HepG2 (cell line): ENCODE measurements at regions not wholly inside any gene's neighbourhood (a gene's known extent, or its start where the extent isn't known, plus 50 kb on each side); places are given as distances from the start of the nearest gene placed in this dataset.

Experiments
- ADNP ChIP-seq: sonication (generic); formaldehyde crosslinking; IDR thresholded peaks from 2 replicates; pipeline ENCODE4 v1.4.0; 2020; ENCODE audit warnings: missing genetic modification reagents
- CTCF ChIP-seq: sonication (generic); formaldehyde crosslinking; IDR thresholded peaks from 2 replicates; pipeline ENCODE4 v1.5.0; 2020; ENCODE audit warnings: mild to moderate bottlenecking, missing genetic modification reagents, moderate library complexity
- NR2C2 ChIP-seq: sonication (generic); formaldehyde crosslinking; IDR thresholded peaks from 2 replicates; pipeline ENCODE4 v1.4.0; 2020; ENCODE audit warnings: missing genetic modification reagents, mild to moderate bottlenecking, moderate library complexity, borderline replicate concordance
- ZNF609 ChIP-seq: sonication (generic); formaldehyde crosslinking; IDR thresholded peaks from 2 replicates; pipeline ENCODE4 v1.4.0; 2020; ENCODE audit warnings: mild to moderate bottlenecking, missing genetic modification reagents, borderline replicate concordance

- TF ChIP-seq ADNP (CRISPR knock-in tag) (no peak), NR2C2 (no peak), ZNF609 (CRISPR knock-in tag) (no peak), CTCF (CRISPR knock-in tag) (no peak)
These were observed 685.4 kb upstream of the MBL2 start for GRCh38 chr10:53458007-53458406.
